Activated CD4-positive, CD25-positive, alpha-beta regulatory T cell treated with anti-CD3 and anti-CD28 coated beads, Interleukin-2, amount 50 U/mL, for 24 hours (primary cell): ENCODE measurements at regions not wholly inside any gene's neighbourhood (a gene's known extent, or its start where the extent isn't known, plus 50 kb on each side); places are given as distances from the start of the nearest gene placed in this dataset.
"Not testable (repeated sequence)": the region's sequence is repeated elsewhere in the genome, so short reads cannot be mapped to it uniquely, and the experiment has no call there.

Source experiments
- ATAC-seq, 2 donors: fragments of 150-1000 bp; cut with Tn5 transposase; one replicate each; pipeline ENCODE4 v1.10.0; 2021; ENCODE audit warnings: mild to moderate bottlenecking in 1 of 2, moderate library complexity in 1 of 2

- ATAC-seq, result no peak
Measured at GRCh38 chr2:176774766-176775451, 437.7 kb upstream of the HNRNPA3 start.

DNA sequence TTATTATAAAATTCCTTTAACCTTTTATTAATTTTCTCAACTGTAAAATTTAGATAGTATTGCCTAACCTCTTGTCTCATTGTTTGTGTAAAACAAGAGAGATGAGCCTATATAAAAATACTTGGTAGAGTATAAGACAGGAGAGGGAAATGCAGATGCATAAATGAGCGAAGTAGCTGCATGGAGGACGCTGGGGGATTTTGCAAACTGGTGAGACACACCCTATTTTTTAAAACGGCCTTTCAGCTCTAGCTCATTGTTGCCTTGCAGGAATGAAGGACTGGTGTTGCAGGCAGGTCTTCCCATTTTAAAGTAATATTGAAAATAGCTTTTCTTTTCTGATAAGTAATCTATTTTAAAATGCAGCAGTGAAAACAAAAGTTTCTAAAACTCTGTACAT is 435.3 kb upstream of the HNRNPA3 start:
- no peak for ATAC-seq

DNA sequence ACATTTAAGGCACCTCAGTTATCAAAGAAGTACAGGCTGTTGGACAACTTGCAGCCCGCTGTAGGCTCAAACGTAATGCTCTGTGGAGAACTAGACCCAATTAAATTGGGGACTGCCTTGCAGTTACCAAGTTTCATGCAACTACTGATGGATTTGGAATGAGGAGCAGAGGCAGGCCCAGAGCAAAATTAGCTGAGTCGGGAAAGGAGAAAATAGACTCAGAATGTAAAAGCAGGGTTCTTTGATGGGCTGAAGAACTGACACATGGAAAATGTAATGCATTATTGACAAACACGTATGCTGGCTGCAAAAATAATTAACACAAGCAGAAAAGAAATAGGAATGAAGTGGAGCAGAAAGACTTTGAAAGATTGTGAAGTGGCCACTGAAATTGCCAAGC is 432.7 kb upstream of the HNRNPA3 start:
- no peak for ATAC-seq

GRCh38 chr2:176780348-176780747 is 432.2 kb upstream of the HNRNPA3 start:
- no peak for ATAC-seq

- no peak for ATAC-seq
Measured at GRCh38 chr2:176781570-176782217, 430.9 kb upstream of the HNRNPA3 start.

- no peak for ATAC-seq
Measured at GRCh38 chr2:176784633-176785200, 427.9 kb upstream of the HNRNPA3 start.

DNA sequence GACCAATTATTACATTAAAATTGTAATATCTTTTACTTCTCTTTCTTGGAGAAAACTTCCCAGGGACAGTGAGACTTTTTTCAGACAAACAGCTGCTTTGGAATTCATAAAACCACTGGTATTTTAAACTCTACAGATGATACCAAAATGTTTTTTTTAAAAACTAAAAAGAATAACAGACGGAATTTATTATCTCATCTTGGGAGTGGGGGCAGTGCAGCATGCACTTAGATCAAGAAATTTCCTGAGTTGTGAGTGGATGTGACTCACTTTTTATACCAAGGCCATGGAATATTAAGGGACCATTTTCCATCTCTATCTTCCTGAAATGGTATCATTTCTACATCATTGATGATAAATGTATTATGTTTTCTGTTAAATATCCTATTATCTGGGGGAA is 422.8 kb upstream of the HNRNPA3 start:
- no peak for ATAC-seq

- ATAC-seq, result no peak
Measured at GRCh38 chr2:176790468-176790867, 422.1 kb upstream of the HNRNPA3 start.

DNA sequence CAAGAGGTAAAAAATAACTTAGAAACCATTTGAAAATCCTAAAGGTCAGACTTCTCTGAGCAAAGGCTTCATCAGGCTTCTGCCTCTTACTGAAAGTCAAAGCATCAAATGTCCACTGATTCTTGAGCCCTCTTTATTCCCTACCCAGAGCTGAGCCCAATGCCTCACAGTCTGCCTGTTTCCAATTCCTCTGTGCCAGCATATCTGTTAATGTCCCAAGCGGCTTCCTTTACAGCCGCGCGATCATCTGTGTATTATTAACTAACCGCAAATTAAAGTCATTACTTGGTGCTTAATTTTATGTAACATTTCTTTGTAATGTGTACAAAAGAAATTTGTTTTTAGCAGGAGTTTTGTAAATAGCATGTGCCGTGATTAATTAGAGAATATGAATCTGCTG is 418.8 kb upstream of the HNRNPA3 start:
- no peak for ATAC-seq

GRCh38 chr2:176794392-176794791 is 418.2 kb upstream of the HNRNPA3 start:
- no peak for ATAC-seq

GRCh38 chr2:176795823-176796222 is 416.8 kb upstream of the HNRNPA3 start:
- no peak for ATAC-seq

GRCh38 chr2:176796677-176797076 is 415.9 kb upstream of the HNRNPA3 start:
- ATAC-seq, result not testable (repeated sequence)

- no peak for ATAC-seq
Measured at GRCh38 chr2:176804392-176804791, 408.2 kb upstream of the HNRNPA3 start.

DNA sequence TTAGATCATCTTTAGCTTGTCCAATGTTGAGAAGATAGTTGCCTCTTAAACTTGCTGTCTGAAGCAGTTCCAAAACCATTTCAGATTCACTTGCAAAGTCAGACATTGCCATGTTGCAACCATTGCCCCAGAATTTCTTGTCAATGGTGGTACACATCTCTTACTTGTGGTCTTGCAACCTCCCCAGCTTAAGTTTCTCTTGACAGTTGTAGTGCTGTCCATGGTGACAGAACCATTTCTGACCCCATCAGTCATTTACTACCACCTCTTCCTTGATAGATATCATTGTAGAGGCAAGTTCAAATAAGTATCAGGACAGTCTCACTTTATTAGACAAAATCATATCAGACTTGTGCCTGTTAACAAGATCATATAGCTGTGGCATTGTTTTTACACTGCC is 407.2 kb upstream of the HNRNPA3 start:
- ATAC-seq, result no peak

DNA sequence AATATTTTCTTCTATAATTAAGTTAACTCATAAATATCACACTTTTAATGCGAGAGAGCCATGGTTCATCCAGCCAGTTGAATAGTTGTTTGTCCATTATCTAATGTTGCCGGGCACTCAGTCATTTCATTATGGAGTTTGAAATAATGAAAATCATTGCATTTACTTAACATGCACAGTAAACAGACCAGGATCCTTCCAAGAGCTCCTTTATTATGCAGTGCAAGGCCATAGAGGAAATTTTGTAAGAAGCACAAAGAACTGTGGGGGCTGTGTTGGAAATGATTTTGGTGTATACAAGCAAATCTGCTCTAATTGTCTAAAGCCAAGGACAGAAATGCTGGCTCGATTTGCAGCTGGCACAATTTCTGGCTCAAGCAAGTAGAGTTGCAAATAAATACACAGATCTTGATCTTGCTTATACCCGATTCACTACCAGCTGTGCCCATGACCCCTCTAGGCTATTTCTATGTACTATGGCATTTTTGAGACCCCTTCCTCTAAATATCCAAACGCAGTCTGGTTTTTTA is 400.3 kb upstream of the HNRNPA3 start:
- no peak for ATAC-seq

GRCh38 chr2:176813156-176813555 is 399.4 kb upstream of the HNRNPA3 start:
- no peak for ATAC-seq

- no peak for ATAC-seq
Measured at GRCh38 chr2:176813621-176814049, 399.0 kb upstream of the HNRNPA3 start.

DNA sequence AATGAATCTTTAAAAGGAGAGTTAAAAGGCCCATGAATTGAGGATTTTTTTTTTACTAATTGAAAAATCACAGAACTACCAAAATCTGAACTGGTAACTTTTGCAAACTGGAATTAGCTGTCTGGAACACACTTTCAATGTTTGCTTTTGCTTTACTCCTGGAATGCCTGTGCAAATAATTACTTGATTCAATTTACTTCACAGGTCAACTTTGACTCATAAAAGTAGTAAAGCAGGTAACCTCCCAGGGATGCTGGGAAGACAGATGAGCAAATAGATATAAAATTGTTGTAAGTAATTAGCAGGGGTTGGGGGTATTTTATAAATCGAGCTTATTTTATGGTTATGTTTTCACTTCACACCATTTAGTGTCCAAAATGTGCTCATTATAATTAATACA is 398.3 kb upstream of the HNRNPA3 start:
- ATAC-seq, result no peak

- no peak for ATAC-seq
Measured at GRCh38 chr2:176814740-176815367, 397.7 kb upstream of the HNRNPA3 start.

DNA sequence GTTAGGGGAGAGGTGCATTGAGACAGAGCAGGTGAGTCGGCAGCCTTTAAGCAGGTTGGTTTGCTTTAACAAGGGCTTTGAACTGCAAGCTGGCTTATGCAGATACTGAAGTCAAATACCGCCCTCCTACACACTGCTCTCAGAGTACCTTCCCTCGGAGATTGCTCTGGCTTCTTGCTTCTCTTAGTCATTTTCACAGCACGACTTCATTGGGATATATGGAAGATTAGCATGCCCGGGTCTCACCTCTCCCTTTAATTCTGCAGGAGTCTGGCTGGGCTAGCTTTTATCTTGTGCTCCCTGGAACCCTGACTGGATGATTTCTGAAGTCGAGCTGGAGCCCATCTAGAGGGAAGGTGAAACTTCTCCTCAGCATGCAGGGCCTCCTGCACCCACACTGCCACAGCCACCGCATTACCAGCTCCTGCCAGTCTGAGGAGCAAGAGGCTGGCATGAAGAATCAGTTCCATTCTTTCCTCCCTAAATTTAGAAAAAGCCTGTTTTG is 395.5 kb upstream of the HNRNPA3 start:
- no peak for ATAC-seq

- no peak for ATAC-seq
Measured at GRCh38 chr2:176818076-176818475, 394.5 kb upstream of the HNRNPA3 start.

DNA sequence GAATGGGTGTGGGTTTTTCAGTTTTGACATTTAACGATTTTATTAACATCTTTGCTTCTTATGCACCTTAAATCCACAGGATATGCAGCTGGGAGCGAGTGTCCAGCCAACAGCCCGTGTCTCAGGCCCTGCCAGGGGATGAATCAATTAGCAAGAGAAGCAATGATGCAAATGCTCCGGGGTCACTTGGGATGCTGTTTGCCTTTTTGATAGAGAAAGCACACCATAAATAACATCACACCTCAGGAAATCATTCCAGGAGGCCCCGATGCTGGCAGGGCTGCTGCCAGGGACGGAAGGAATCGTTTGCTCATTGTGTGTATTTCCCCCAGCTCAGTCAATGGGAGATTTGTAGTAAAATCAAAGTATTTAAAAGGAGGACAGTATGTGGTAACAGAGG is 394.0 kb upstream of the HNRNPA3 start:
- no peak for ATAC-seq

DNA sequence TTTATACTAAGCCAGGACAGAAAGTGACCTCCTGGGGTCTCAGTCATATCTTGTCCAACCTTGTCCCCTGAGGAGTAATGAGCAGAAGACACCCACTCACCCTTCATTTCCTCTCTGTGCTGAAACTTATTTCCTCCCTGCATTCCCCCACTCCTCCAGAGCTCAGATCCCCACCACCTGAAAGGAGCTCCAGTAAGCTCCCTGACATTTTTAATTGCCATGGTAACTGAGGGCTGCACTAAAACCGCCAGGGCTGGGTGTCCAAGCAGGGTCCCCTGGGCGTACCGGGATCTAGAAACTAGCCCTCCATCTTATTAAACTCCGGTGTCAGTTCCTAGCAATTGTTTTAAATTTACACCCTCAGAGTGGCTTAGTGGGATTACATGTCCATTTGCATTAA is 393.3 kb upstream of the HNRNPA3 start:
- ATAC-seq, result no peak
